Liver (tissue), 7 donors: ENCODE measurements at regions not wholly inside any gene's neighbourhood (a gene's known extent, or its start where the extent isn't known, plus 50 kb on each side); places are given as distances from the start of the nearest gene placed in this dataset.

Experiments
- DNase-seq: peaks from one replicate; pipeline ENCODE4 v3.0.0-alpha.2; 2017; ENCODE audit warnings: low spot score
- H3K27ac ChIP-seq, 2 donors: one replicate each; pipeline ENCODE4 v1.7.0; 2013; ENCODE audit warnings: inconsistent platforms in 2 of 2, low read length in 2 of 2, control low read depth in 1 of 2, low read depth in 1 of 2, mild to moderate bottlenecking in 1 of 2
- H3K27me3 ChIP-seq, 4 donors: one replicate each; pipeline versions ENCODE4 v1.6.1 to v1.7.0; 2013; ENCODE audit warnings: low read length in 3 of 4, inconsistent platforms in 1 of 4, mild to moderate bottlenecking in 1 of 4, moderate library complexity in 1 of 4; ENCODE audit not compliant: control insufficient read depth in 4 of 4, insufficient read depth in 4 of 4
- H3K36me3 ChIP-seq, 4 donors: one replicate each; pipeline versions ENCODE4 v1.6.1 to v1.7.0; 2013; ENCODE audit warnings: low read length in 3 of 4, mild to moderate bottlenecking in 3 of 4, low read depth in 1 of 4, moderate library complexity in 1 of 4; ENCODE audit not compliant: control insufficient read depth in 4 of 4, insufficient read depth in 3 of 4
- H3K4me1 ChIP-seq, 4 donors: one replicate each; pipeline versions ENCODE4 v1.6.1 to v1.7.0; 2013; ENCODE audit warnings: low read length in 3 of 4, mild to moderate bottlenecking in 3 of 4, moderate library complexity in 1 of 4; ENCODE audit not compliant: control insufficient read depth in 4 of 4, insufficient read depth in 4 of 4
- H3K4me3 ChIP-seq, 3 donors: one replicate each; pipeline versions ENCODE4 v1.6.1 to v1.7.0; 2013; ENCODE audit warnings: low read length in 3 of 3, control low read depth in 1 of 3, low read depth in 1 of 3, mild to moderate bottlenecking in 1 of 3
- H3K9ac ChIP-seq, 2 donors: one replicate each; pipeline ENCODE4 v1.7.0; 2013; ENCODE audit warnings: low read length in 2 of 2, mild to moderate bottlenecking in 2 of 2, moderate library complexity in 2 of 2, control low read depth in 1 of 2, low read depth in 1 of 2
- H3K9me3 ChIP-seq, 4 donors: one replicate each; pipeline versions ENCODE4 v1.6.1 to v1.7.0; 2013; ENCODE audit warnings: low read length in 3 of 4; ENCODE audit not compliant: control insufficient read depth in 4 of 4
- ATF3 ChIP-seq: IDR thresholded peaks from 2 replicates; pipeline ENCODE4 v1.6.1; 2016; ENCODE audit warnings: antibody characterized with exemption
- CTCF ChIP-seq: fragments of 150-350 bp; IDR thresholded peaks from 2 replicates; pipeline ENCODE4 v1.5.1; 2017; ENCODE audit warnings: improper control_type of control experiment, low read depth, low read length; ENCODE audit not compliant: missing input control
- EGR1 ChIP-seq, 2 donors: IDR thresholded peaks; 2 replicates each; pipeline ENCODE4 v1.6.1; 2016 to 2018; ENCODE audit warnings: antibody characterized with exemption in 2 of 2, low read depth in 2 of 2
- FOXA1 ChIP-seq: IDR thresholded peaks from 2 replicates; pipeline ENCODE4 v1.6.1; 2016; ENCODE audit warnings: antibody characterized with exemption
- FOXA2 ChIP-seq: IDR thresholded peaks from 2 replicates; pipeline ENCODE4 v1.6.1; 2016; ENCODE audit warnings: antibody characterized with exemption
- GABPA ChIP-seq, 2 donors: IDR thresholded peaks in 1 of 2; conservative IDR thresholded peaks in 1 of 2; 2 replicates each; pipeline ENCODE4 v1.6.1; 2016; ENCODE audit warnings: antibody characterized with exemption in 2 of 2, mild to moderate bottlenecking in 1 of 2, moderate library complexity in 1 of 2
- HNF4A ChIP-seq, 2 donors: conservative IDR thresholded peaks; 2 replicates each; pipeline ENCODE4 v1.6.1; 2016; ENCODE audit warnings: antibody characterized with exemption in 2 of 2, mild to moderate bottlenecking in 2 of 2
- HNF4G ChIP-seq: IDR thresholded peaks from 2 replicates; pipeline ENCODE4 v1.6.1; 2016; ENCODE audit warnings: antibody characterized with exemption
- JUND ChIP-seq, 2 donors: IDR thresholded peaks; 2 replicates each; pipeline ENCODE4 v1.6.1; 2016; ENCODE audit warnings: antibody characterized with exemption in 2 of 2
- MAX ChIP-seq: IDR thresholded peaks from 2 replicates; pipeline ENCODE4 v1.6.1; 2016; ENCODE audit warnings: antibody characterized with exemption
- NR2F2 ChIP-seq: IDR thresholded peaks from 2 replicates; pipeline ENCODE4 v1.6.1; 2016; ENCODE audit warnings: antibody characterized with exemption
- RAD21 ChIP-seq, 2 donors: IDR thresholded peaks; 2 replicates each; pipeline ENCODE4 v1.6.1; 2016; ENCODE audit warnings: antibody characterized with exemption in 2 of 2, mild to moderate bottlenecking in 2 of 2
- REST ChIP-seq: IDR thresholded peaks from 2 replicates; pipeline ENCODE4 v1.6.1; 2016; ENCODE audit warnings: antibody characterized with exemption, mild to moderate bottlenecking
- RXRA ChIP-seq, 2 donors: IDR thresholded peaks; 2 replicates each; pipeline ENCODE4 v1.6.1; 2017 to 2018; ENCODE audit warnings: antibody characterized with exemption in 2 of 2, mild to moderate bottlenecking in 1 of 2
- SP1 ChIP-seq: IDR thresholded peaks from 2 replicates; pipeline ENCODE4 v1.6.1; 2018; ENCODE audit warnings: antibody characterized with exemption, mild to moderate bottlenecking
- TAF1 ChIP-seq: conservative IDR thresholded peaks from 2 replicates; pipeline ENCODE4 v1.6.1; 2016; ENCODE audit warnings: antibody characterized with exemption, mild to moderate bottlenecking
- YY1 ChIP-seq: IDR thresholded peaks from 2 replicates; pipeline ENCODE4 v1.6.1; 2016; ENCODE audit warnings: antibody characterized with exemption, mild to moderate bottlenecking
- ZBTB33 ChIP-seq: IDR thresholded peaks from 2 replicates; pipeline ENCODE4 v1.6.1; 2016; ENCODE audit warnings: antibody characterized with exemption
- donor health status: healthy.
- donor health status: healthy.
- donor health status: healthy.
- donor health status: healthy.

GRCh38 chr9:28942941-28943340 lies 1369.7 kb upstream of the C9orf72 start (continued):
- TF ChIP-seq NR2F2 (no peak), SP1 (no peak), HNF4A (conservative IDR thresholded peaks at IDR 0.05) (no peak), HNF4G (no peak), GABPA (IDR thresholded peaks at IDR 0.05 in 1 of 2, conservative IDR thresholded peaks at IDR 0.05 in 1 of 2) (no peak), CTCF (no peak)

- Histone ChIP-seq H3K36me3 (no peaks in the 10 kb centered on the region), H3K9ac (no peak overlapping the region), H3K4me3 (no peak overlapping the region), H3K9me3 (peaks cover 0 to 3% (median 0%) of the 10 kb centered on the region in 4 donors), H3K27me3 (no peaks in the 10 kb centered on the region), H3K27ac (no peak overlapping the region), H3K4me1 (no peaks in the 10 kb centered on the region)
- no peak for DNase-seq
- TF ChIP-seq MAX (no peak), RXRA (IDR thresholded peaks at IDR 0.05) (no peak), RAD21 (IDR thresholded peaks at IDR 0.05) (no peak), HNF4G (no peak), CTCF (no peak), NR2F2 (no peak), FOXA1 (no peak), FOXA2 (no peak), TAF1 (no peak), HNF4A (conservative IDR thresholded peaks at IDR 0.05) (no peak), EGR1 (IDR thresholded peaks at IDR 0.05; ENCODE audit: low read depth in 2 of 2) (no peak), ZBTB33 (no peak), YY1 (no peak), GABPA (IDR thresholded peaks at IDR 0.05 in 1 of 2, conservative IDR thresholded peaks at IDR 0.05 in 1 of 2) (no peak), SP1 (no peak), REST (no peak), JUND (IDR thresholded peaks at IDR 0.05) (no peak), ATF3 (no peak)
Measured at GRCh38 chr9:28946648-28947047, 1373.4 kb upstream of the C9orf72 start.
